Stimulated activated CD4-positive, alpha-beta T cell treated with anti-CD3 and anti-CD28 coated beads, Interleukin-2, amount 100 ng/mL, for 4 hours (primary cell): ENCODE measurements at regions not wholly inside any gene's neighbourhood (a gene's known extent, or its start where the extent isn't known, plus 50 kb on each side); places are given as distances from the start of the nearest gene placed in this dataset.
"Not testable (repeated sequence)": the region's sequence is repeated elsewhere in the genome, so short reads cannot be mapped to it uniquely, and the experiment has no call there.

Experiments used
- DNase-seq: peaks from one replicate; pipeline ENCODE4 v3.0.0-alpha.2; 2020; ENCODE audit warnings: low read depth

DNA sequence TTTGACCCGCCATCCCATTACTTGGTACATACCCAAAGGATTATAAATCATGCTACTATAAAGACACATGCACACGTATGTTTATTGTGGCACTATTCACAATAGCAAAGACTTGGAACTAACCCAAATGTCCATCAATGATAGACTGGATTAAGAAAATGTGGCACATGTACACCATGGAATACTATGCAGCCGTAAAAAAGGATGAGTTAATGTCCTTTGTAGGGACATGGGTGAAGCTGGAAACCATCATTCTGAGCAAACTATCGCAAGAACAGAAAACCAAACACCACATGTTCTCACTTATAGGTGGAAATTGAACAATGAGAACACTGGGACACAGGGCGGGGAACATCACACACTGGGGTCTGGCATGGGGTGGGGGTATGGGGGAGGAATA lies 57.1 kb upstream of the GMDS start:
- DNase-seq = not testable (repeated sequence)

DNA sequence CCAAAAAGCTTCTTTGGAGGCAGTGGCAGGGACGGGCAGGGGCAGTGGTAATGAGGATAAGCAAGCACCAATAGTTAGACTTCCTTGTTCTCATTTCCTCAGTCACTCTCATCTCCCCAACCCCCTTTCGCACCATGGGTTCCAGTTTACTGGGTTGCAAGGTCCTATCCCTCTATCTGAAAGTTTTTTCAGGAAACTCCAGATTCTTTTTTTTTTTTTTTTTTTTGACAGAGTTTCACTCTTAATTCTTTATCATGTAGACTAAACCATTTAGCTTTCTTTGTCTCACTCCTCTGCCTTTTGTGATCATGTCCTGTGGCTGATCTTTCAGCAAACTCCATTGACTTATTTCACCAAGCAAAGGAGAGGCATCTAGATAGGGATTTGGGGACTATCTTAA lies 51.4 kb upstream of the GMDS start:
- DNase-seq = no peak
